ENCODE measurements at regions not wholly inside any gene's neighbourhood (a gene's known extent, or its start where the extent isn't known, plus 50 kb on each side); places are given as distances from the start of the nearest gene placed in this dataset.
A peak's percentile ranks its signal among the peaks of the same experiment; 100 is the strongest.

DNA sequence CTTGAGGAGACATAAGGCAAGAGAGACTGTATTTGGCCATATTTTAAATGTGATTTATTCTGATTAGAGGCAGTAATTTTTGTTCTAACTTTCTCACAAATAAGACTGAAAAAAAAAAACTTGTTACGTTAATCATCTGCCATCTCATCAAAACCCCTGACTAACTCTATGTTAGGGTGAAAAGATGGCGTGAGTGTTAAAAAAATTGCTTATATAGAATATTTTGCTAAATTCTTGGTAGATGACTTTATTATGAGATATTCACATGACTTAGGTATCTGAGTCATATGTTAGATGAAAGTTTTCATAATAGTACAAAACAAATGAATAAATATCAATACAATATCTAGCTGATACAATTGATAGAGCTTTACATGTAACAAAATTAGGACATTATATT lies 1508.7 kb upstream of the TMEFF2 start:
- no peaks in the 10 kb centered on the region for H3K36me3 ChIP-seq
- intact Hi-C loops (cut with DNase I; ENCODE audit: low total_unique reads): no loop called here

DNA sequence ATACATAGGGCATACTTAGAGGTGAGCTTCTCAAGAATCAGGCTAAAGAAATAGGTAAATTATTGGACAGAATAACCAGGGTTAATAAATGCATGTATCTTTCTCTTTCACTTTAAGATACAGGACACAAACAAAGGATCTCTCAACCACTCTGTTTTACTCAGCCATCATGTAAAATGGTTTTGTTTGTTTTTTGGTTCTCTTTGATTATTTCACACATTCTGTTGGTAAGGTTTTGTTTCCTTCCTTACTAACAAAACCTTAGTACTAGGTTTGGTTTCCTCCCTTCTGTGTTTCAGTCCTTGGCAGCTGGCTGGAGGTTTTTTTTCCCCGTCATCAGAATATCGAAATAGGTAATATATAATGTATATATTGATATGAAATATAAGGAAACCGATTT lies 1506.8 kb upstream of the TMEFF2 start:
- no peak for DNase-seq
- no peak for TF ChIP-seq POLR2A (IDR thresholded peaks at IDR 0.05)
- TF ChIP-seq POLR2AphosphoS5 (IDR thresholded peaks at IDR 0.05): no peak
- TF ChIP-seq, protein P1, sequence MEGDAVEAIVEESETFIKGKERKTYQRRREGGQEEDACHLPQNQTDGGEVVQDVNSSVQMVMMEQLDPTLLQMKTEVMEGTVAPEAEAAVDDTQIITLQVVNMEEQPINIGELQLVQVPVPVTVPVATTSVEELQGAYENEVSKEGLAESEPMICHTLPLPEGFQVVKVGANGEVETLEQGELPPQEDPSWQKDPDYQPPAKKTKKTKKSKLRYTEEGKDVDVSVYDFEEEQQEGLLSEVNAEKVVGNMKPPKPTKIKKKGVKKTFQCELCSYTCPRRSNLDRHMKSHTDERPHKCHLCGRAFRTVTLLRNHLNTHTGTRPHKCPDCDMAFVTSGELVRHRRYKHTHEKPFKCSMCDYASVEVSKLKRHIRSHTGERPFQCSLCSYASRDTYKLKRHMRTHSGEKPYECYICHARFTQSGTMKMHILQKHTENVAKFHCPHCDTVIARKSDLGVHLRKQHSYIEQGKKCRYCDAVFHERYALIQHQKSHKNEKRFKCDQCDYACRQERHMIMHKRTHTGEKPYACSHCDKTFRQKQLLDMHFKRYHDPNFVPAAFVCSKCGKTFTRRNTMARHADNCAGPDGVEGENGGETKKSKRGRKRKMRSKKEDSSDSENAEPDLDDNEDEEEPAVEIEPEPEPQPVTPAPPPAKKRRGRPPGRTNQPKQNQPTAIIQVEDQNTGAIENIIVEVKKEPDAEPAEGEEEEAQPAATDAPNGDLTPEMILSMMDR (IDR thresholded peaks at IDR 0.05 in 8 of 11, conservative IDR thresholded peaks at IDR 0.05 in 3 of 11): no peak
- no peaks in the 10 kb centered on the region for H3K4me1 ChIP-seq
- WGBS, 5 donors: 79 to 88% (median 81%) methylated on average over 3 of the region's 3 CpGs
- peaks cover 0 to 6% (median 0%) of the 10 kb centered on the region in 8 donors for H3K9me3 ChIP-seq
- no peaks in the 10 kb centered on the region for H3K27me3 ChIP-seq (replicated peaks in 1 of 7)
- intact Hi-C loops (cut with DNase I; ENCODE audit: low total_unique reads): no loop called here
- H3K4me3 ChIP-seq: no peak overlapping the region
- H3K27ac ChIP-seq: no peak overlapping the region
- no peaks in the 10 kb centered on the region for H3K36me3 ChIP-seq

More for the DNA sequence above, 1508.7 kb upstream of the TMEFF2 start:
- H3K27ac ChIP-seq: no peak overlapping the region
- no peaks in the 10 kb centered on the region for H3K4me1 ChIP-seq
- WGBS, 5 donors: 63 to 93% (median 80%) methylated on average over 2 of the region's 2 CpGs
- no peak overlapping the region for H3K4me3 ChIP-seq
- TF ChIP-seq, protein P1 (IDR thresholded peaks at IDR 0.05 in 8 of 11, conservative IDR thresholded peaks at IDR 0.05 in 3 of 11): no peak
- TF ChIP-seq POLR2AphosphoS5 (IDR thresholded peaks at IDR 0.05) (no peak), POLR2A (IDR thresholded peaks at IDR 0.05) (no peak)
- DNase-seq: no peak
- H3K9me3 ChIP-seq: peaks cover 0 to 6% (median 0%) of the 10 kb centered on the region in 8 donors
- no peaks in the 10 kb centered on the region for H3K27me3 ChIP-seq (replicated peaks in 1 of 7)

DNA sequence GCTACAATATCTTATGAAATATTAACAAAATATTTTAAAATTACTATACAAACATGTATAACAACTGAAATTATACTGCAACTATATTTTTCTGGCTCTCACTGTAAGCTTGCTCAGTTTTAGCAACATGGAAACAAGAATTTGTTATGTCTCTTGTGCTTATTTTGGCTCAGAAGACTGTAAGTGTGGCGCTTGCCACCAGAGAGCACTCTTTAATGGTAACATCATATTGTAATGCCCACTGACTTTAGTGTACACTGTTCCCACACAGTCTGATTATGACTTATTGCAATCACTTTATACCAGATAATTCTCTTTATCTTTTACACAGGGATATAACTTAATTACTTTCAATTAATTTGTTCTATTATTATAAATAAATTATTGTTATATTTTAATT lies 1500.6 kb upstream of the TMEFF2 start:
- Histone ChIP-seq H3K4me3 (no peak overlapping the region), H3K27ac (no peak overlapping the region), H3K4me1 (no peaks in the 10 kb centered on the region), H3K27me3 (replicated peaks in 1 of 7) (no peaks in the 10 kb centered on the region), H3K36me3 (no peaks in the 10 kb centered on the region), H3K9me3 (no peaks in the 10 kb centered on the region)
- intact Hi-C loops (cut with DNase I; ENCODE audit: low total_unique reads): no loop called here
- no peak for TF ChIP-seq POLR2A (IDR thresholded peaks at IDR 0.05)
- TF ChIP-seq, protein P1 (IDR thresholded peaks at IDR 0.05 in 8 of 11, conservative IDR thresholded peaks at IDR 0.05 in 3 of 11): peak in 1 of 11 experiments; percentile 11
- 60 to 77% (median 66%) methylated on average over 1 of the region's 1 CpG for WGBS, 5 donors
- no peak for DNase-seq

- no peaks in the 10 kb centered on the region for H3K4me1 ChIP-seq
- no peaks in the 10 kb centered on the region for H3K36me3 ChIP-seq
- H3K27ac ChIP-seq: no peak overlapping the region
- H3K27me3 ChIP-seq (replicated peaks in 1 of 7): no peaks in the 10 kb centered on the region
- DNase-seq: no peak
- TF ChIP-seq, protein P1 (IDR thresholded peaks at IDR 0.05 in 8 of 11, conservative IDR thresholded peaks at IDR 0.05 in 3 of 11): no peak
- TF ChIP-seq POLR2A (IDR thresholded peaks at IDR 0.05): no peak
- TF ChIP-seq POLR2AphosphoS5 (IDR thresholded peaks at IDR 0.05): no peak
- WGBS, 5 donors: 69 to 79% (median 73%) methylated on average over 3 of the region's 3 CpGs
- intact Hi-C loops (cut with DNase I; ENCODE audit: low total_unique reads): no loop called here
- no peak overlapping the region for H3K4me3 ChIP-seq
- H3K9me3 ChIP-seq: no peaks in the 10 kb centered on the region
These were observed 1499.0 kb upstream of the TMEFF2 start for GRCh38 chr2:193693758-193694157.

Data from spleen (tissue), 11 donors.